Activated effector memory CD4-positive, alpha-beta T cell treated with Interleukin-2 at 50 U/mL for 16 hours (primary cell): ENCODE measurements at regions not wholly inside any gene's neighbourhood (a gene's known extent, or its start where the extent isn't known, plus 50 kb on each side); places are given as distances from the start of the nearest gene placed in this dataset.

ENCODE experiments used
- DNase-seq: peaks from one replicate; pipeline ENCODE4 v3.0.0-alpha.2; 2020

- no peak for DNase-seq
Measured at GRCh38 chr10:81031774-81032173, 494.1 kb downstream of the SH2D4B start.

GRCh38 chr10:81034383-81034782 lies 496.7 kb downstream of the SH2D4B start:
- DNase-seq, result no peak

GRCh38 chr10:81036257-81036656 lies 498.6 kb downstream of the SH2D4B start:
- no peak for DNase-seq

- no peak for DNase-seq
Measured at GRCh38 chr10:81040031-81040430, 502.3 kb downstream of the SH2D4B start.

GRCh38 chr10:81040940-81041339 lies 503.2 kb downstream of the SH2D4B start:
- no peak for DNase-seq

GRCh38 chr10:81042647-81043046 lies 504.9 kb downstream of the SH2D4B start:
- no peak for DNase-seq

- DNase-seq, result no peak
Measured at GRCh38 chr10:81065474-81065873, 527.8 kb downstream of the SH2D4B start.

GRCh38 chr10:81068460-81068859 lies 530.8 kb downstream of the SH2D4B start:
- no peak for DNase-seq

GRCh38 chr10:81071087-81071796 lies 533.5 kb downstream of the SH2D4B start:
- no peak for DNase-seq

GRCh38 chr10:81073155-81073554 lies 535.5 kb downstream of the SH2D4B start:
- DNase-seq, result no peak

GRCh38 chr10:81081887-81082620 lies 544.4 kb downstream of the SH2D4B start:
- no peak for DNase-seq

- no peak for DNase-seq
Measured at GRCh38 chr10:81082621-81083376, 545.1 kb downstream of the SH2D4B start.

GRCh38 chr10:81093056-81093455 lies 555.4 kb downstream of the SH2D4B start:
- no peak for DNase-seq

- no peak for DNase-seq
Measured at GRCh38 chr10:81095238-81095637, 557.5 kb downstream of the SH2D4B start.

GRCh38 chr10:81096558-81096957 lies 558.9 kb downstream of the SH2D4B start:
- no peak for DNase-seq

GRCh38 chr10:81101062-81101461 lies 563.4 kb downstream of the SH2D4B start:
- DNase-seq, result no peak

- no peak for DNase-seq
Measured at GRCh38 chr10:81104494-81104893, 566.8 kb downstream of the SH2D4B start.

GRCh38 chr10:81108516-81109199 lies 571.0 kb downstream of the SH2D4B start:
- no peak for DNase-seq

GRCh38 chr10:81109200-81109752 lies 571.6 kb downstream of the SH2D4B start:
- DNase-seq, result no peak

GRCh38 chr10:81116201-81116600 lies 578.5 kb downstream of the SH2D4B start:
- DNase-seq, result no peak

- DNase-seq, result no peak
Measured at GRCh38 chr10:81116990-81117389, 579.3 kb downstream of the SH2D4B start.

GRCh38 chr10:81127931-81128330 lies 590.2 kb downstream of the SH2D4B start:
- no peak for DNase-seq

- DNase-seq, result no peak
Measured at GRCh38 chr10:81130014-81130413, 592.3 kb downstream of the SH2D4B start.
